ENCODE measurements at regions not wholly inside any gene's neighbourhood (a gene's known extent, or its start where the extent isn't known, plus 50 kb on each side); places are given as distances from the start of the nearest gene placed in this dataset.

- no peak for TF ChIP-seq ZBTB40 (IDR thresholded peaks at IDR 0.05; ENCODE audit: borderline replicate concordance)
- no peak for TF ChIP-seq KDM1A (IDR thresholded peaks at IDR 0.05; ENCODE audit: borderline replicate concordance)
- TF ChIP-seq HDAC6 (IDR thresholded peaks at IDR 0.05; ENCODE audit: unreplicated experiment) = no peak
- TF ChIP-seq TCF3 (IDR thresholded peaks at IDR 0.05; ENCODE audit: borderline replicate concordance, insufficient read depth, low read depth, low read length) = no peak
- no peak for TF ChIP-seq SMAD1 (IDR thresholded peaks at IDR 0.05; ENCODE audit: low read depth, partially characterized antibody)
- TF ChIP-seq ATF7 (IDR thresholded peaks at IDR 0.05; ENCODE audit: low read depth) = no peak
- TF ChIP-seq E2F4 (IDR thresholded peaks at IDR 0.05; ENCODE audit: low read depth, low read length) = no peak
- no peak for TF ChIP-seq TBL1XR1 (IDR thresholded peaks at IDR 0.05; ENCODE audit: low read depth, low read length)
- no peak for TF ChIP-seq SKIL (IDR thresholded peaks at IDR 0.05; ENCODE audit: low read depth, poor library complexity, severe bottlenecking)
- no peak for TF ChIP-seq TCF12 (IDR thresholded peaks at IDR 0.05; ENCODE audit: low read depth, low read length)
- no peak for TF ChIP-seq HSF1 (IDR thresholded peaks at IDR 0.05; ENCODE audit: low read depth, low read length)
- TF ChIP-seq GABPA (IDR thresholded peaks at IDR 0.05; ENCODE audit: low read depth) = no peak
- TF ChIP-seq HDGF (IDR thresholded peaks at IDR 0.05) = no peak
- TF ChIP-seq DPF2 (IDR thresholded peaks at IDR 0.05) = no peak
- TF ChIP-seq ZNF274 (IDR thresholded peaks at IDR 0.05; ENCODE audit: insufficient read depth, insufficient read length) = no peak
- TF ChIP-seq EGR1 (IDR thresholded peaks at IDR 0.05; ENCODE audit: borderline replicate concordance in 1 of 2, low read depth in 2 of 2, low read length in 2 of 2) = no peak
Measured at GRCh38 chr6:132166526-132167051, 215.4 kb upstream of the CCN2 start (continued).

All from GM12878 (cell line).